ENCODE measurements at regions not wholly inside any gene's neighbourhood (a gene's known extent, or its start where the extent isn't known, plus 50 kb on each side); places are given as distances from the start of the nearest gene placed in this dataset.

DNA sequence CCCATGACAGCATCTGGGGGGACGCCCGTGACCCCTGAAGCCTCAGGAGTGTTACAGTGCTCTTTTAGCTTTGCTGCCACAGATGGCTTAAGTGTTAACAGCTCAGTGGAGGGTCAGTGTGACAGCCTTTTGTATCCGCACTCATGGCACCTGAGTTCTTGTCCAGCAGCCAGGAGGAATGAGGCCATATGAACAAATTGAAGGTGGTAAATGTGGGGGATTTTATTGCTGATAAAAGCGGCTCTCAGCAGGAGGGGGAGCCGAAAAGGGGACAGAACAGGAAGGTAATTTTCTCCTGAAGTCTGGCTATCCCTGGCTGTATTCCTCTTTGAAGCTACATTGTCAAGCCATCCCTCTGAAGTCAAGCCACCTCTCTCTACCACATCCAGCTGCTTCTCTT lies 441.0 kb downstream of the RAPGEF2 start:
- TF ChIP-seq, protein P1, sequence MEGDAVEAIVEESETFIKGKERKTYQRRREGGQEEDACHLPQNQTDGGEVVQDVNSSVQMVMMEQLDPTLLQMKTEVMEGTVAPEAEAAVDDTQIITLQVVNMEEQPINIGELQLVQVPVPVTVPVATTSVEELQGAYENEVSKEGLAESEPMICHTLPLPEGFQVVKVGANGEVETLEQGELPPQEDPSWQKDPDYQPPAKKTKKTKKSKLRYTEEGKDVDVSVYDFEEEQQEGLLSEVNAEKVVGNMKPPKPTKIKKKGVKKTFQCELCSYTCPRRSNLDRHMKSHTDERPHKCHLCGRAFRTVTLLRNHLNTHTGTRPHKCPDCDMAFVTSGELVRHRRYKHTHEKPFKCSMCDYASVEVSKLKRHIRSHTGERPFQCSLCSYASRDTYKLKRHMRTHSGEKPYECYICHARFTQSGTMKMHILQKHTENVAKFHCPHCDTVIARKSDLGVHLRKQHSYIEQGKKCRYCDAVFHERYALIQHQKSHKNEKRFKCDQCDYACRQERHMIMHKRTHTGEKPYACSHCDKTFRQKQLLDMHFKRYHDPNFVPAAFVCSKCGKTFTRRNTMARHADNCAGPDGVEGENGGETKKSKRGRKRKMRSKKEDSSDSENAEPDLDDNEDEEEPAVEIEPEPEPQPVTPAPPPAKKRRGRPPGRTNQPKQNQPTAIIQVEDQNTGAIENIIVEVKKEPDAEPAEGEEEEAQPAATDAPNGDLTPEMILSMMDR (IDR thresholded peaks at IDR 0.05) = no peak
- no peak for TF ChIP-seq POLR2A (IDR thresholded peaks at IDR 0.05)

Data from lower leg skin (tissue), 3 donors.